H9 (cell line): ENCODE measurements at regions not wholly inside any gene's neighbourhood (a gene's known extent, or its start where the extent isn't known, plus 50 kb on each side); places are given as distances from the start of the nearest gene placed in this dataset.

ENCODE experiments used
- DNase-seq: peaks from one replicate; pipeline ENCODE4 v3.0.0-alpha.2; 2017
- H2AFZ ChIP-seq: one replicate; pipeline ENCODE4 v1.6.1; 2013; ENCODE audit warnings: mild to moderate bottlenecking, low read length, control low read depth, moderate library complexity
- H2AK5ac ChIP-seq: 2 replicates; pipeline ENCODE4 v1.6.1; 2013; ENCODE audit warnings: low read length, control low read depth, mixed read lengths; ENCODE audit not compliant: insufficient read length
- H2BK120ac ChIP-seq: one replicate; pipeline ENCODE4 v1.6.1; 2013; ENCODE audit warnings: low read depth, mild to moderate bottlenecking, low read length, control low read depth, inconsistent platforms; ENCODE audit not compliant: poor library complexity, severe bottlenecking
- H2BK12ac ChIP-seq: 2 replicates; pipeline ENCODE4 v1.6.1; 2013; ENCODE audit warnings: low read length, control low read depth, mixed read lengths, low read depth; ENCODE audit not compliant: insufficient read length
- H2BK15ac ChIP-seq: 2 replicates; pipeline ENCODE4 v1.6.1; 2013; ENCODE audit warnings: low read depth, low read length, control low read depth
- H2BK20ac ChIP-seq: one replicate; pipeline ENCODE4 v1.6.1; 2013; ENCODE audit warnings: low read depth, mild to moderate bottlenecking, low read length, control low read depth, inconsistent platforms; ENCODE audit not compliant: poor library complexity, severe bottlenecking
- H2BK5ac ChIP-seq: 2 replicates; pipeline ENCODE4 v1.6.1; 2013; ENCODE audit warnings: low read length, control low read depth, mixed read lengths; ENCODE audit not compliant: insufficient read length
- H3K14ac ChIP-seq: 2 replicates; pipeline ENCODE4 v1.6.1; 2013; ENCODE audit warnings: low read length, control low read depth; ENCODE audit not compliant: insufficient read depth
- H3K18ac ChIP-seq: 2 replicates; pipeline ENCODE4 v1.6.1; 2013; ENCODE audit warnings: low read depth, mild to moderate bottlenecking, mixed read lengths, low read length, control low read depth; ENCODE audit not compliant: insufficient read length
- H3K23ac ChIP-seq: 2 replicates; pipeline ENCODE4 v1.6.1; 2013; ENCODE audit warnings: low read length, control low read depth, mixed read lengths, low read depth; ENCODE audit not compliant: insufficient read length
- H3K23me2 ChIP-seq: 2 replicates; pipeline ENCODE4 v1.6.1; 2013; ENCODE audit warnings: low read depth, mild to moderate bottlenecking, mixed read lengths, low read length, control low read depth; ENCODE audit not compliant: insufficient read length, poor library complexity, severe bottlenecking
- H3K27ac ChIP-seq: 2 replicates; pipeline ENCODE4 v1.5.1; 2013; ENCODE audit warnings: low read length, control low read depth, mixed read lengths, low read depth; ENCODE audit not compliant: insufficient read length
- H3K27me3 ChIP-seq: 2 replicates; pipeline ENCODE4 v1.6.1; 2013; ENCODE audit warnings: low read length, control low read depth, inconsistent platforms; ENCODE audit not compliant: insufficient read depth
- H3K4ac ChIP-seq: 2 replicates; pipeline ENCODE4 v1.6.1; 2013; ENCODE audit warnings: low read depth, mild to moderate bottlenecking, control low read depth, inconsistent platforms, low read length, moderate library complexity
- H3K4me1 ChIP-seq: 2 replicates; pipeline ENCODE4 v1.6.1; 2013; ENCODE audit warnings: low read length, control low read depth, inconsistent platforms; ENCODE audit not compliant: insufficient read depth
- H3K4me2 ChIP-seq: 2 replicates; pipeline ENCODE4 v1.6.1; 2013; ENCODE audit warnings: low read length, control low read depth, mixed read lengths; ENCODE audit not compliant: insufficient read length, insufficient read depth
- H3K56ac ChIP-seq: 2 replicates; pipeline ENCODE4 v1.6.1; 2013; ENCODE audit warnings: low read depth, mild to moderate bottlenecking, mixed read lengths, low read length, control low read depth; ENCODE audit not compliant: insufficient read length
- H3K79me1 ChIP-seq: 2 replicates; pipeline ENCODE4 v1.6.1; 2013; ENCODE audit warnings: low read depth, mild to moderate bottlenecking, moderate library complexity, low read length, control low read depth, inconsistent platforms; ENCODE audit not compliant: insufficient read depth, poor library complexity, severe bottlenecking
- H3K79me2 ChIP-seq: 2 replicates; pipeline ENCODE4 v1.6.1; 2013; ENCODE audit warnings: low read length, control low read depth, inconsistent platforms; ENCODE audit not compliant: insufficient read depth
- H3K9ac ChIP-seq: 2 replicates; pipeline ENCODE4 v1.6.1; 2013; ENCODE audit warnings: low read length, control low read depth, mixed read lengths; ENCODE audit not compliant: insufficient read length; ENCODE audit errors: extremely low read depth
- H3K9me3 ChIP-seq: one replicate; pipeline ENCODE4 v1.6.1; 2013; ENCODE audit warnings: low read depth, low read length, inconsistent platforms; ENCODE audit not compliant: control insufficient read depth
- H3T11ph ChIP-seq: one replicate; pipeline ENCODE4 v1.6.1; 2013; ENCODE audit warnings: mild to moderate bottlenecking, low read length, control low read depth, inconsistent platforms
- H4K20me1 ChIP-seq: one replicate; pipeline ENCODE4 v1.6.1; 2013; ENCODE audit not compliant: control insufficient read depth, insufficient read length, insufficient read depth
- H4K5ac ChIP-seq: 2 replicates; pipeline ENCODE4 v1.6.1; 2013; ENCODE audit warnings: low read depth, mild to moderate bottlenecking, mixed read lengths, low read length, control low read depth; ENCODE audit not compliant: insufficient read length
- H4K8ac ChIP-seq: replicated peaks from 2 replicates; pipeline ENCODE4 v1.6.1; 2013; ENCODE audit warnings: low read length, control low read depth, mixed read lengths, low read depth; ENCODE audit not compliant: insufficient read length
- H4K91ac ChIP-seq: 2 replicates; pipeline ENCODE4 v1.6.1; 2013; ENCODE audit warnings: low read depth, mild to moderate bottlenecking, moderate library complexity, mixed read lengths, low read length, control low read depth; ENCODE audit not compliant: insufficient read length
- H3K27ac Mint-ChIP-seq, 3 experiments: 2 replicates in 2 of 3; 3 replicates in 1 of 3; pipeline ENCODE4 v1.8.0; 2020 to 2021; ENCODE audit warnings: mixed read lengths in 3 of 3, mild to moderate bottlenecking in 1 of 3, moderate library complexity in 1 of 3
- H3K27me3 Mint-ChIP-seq: 2 replicates; pipeline ENCODE4 v1.8.0; 2021; ENCODE audit warnings: low read depth, mild to moderate bottlenecking, moderate library complexity, mixed read lengths
- H3K36me3 Mint-ChIP-seq, 3 experiments: 2 replicates in 2 of 3; 3 replicates in 1 of 3; pipeline ENCODE4 v1.8.0; 2020 to 2021; ENCODE audit warnings: low read depth in 3 of 3, mixed read lengths in 3 of 3; ENCODE audit not compliant: insufficient read depth in 1 of 3
- H3K4me1 Mint-ChIP-seq, 2 experiments: 2 replicates each; pipeline ENCODE4 v1.8.0; 2020; ENCODE audit warnings: mixed read lengths in 2 of 2
- H3K4me3 Mint-ChIP-seq, 2 experiments: 2 replicates in 1 of 2; 3 replicates in 1 of 2; pipeline ENCODE4 v1.8.0; 2020 to 2021; ENCODE audit warnings: mild to moderate bottlenecking in 2 of 2, mixed read lengths in 2 of 2, moderate library complexity in 1 of 2
- H3K9me3 Mint-ChIP-seq, 2 experiments: 2 replicates in 1 of 2; 3 replicates in 1 of 2; pipeline ENCODE4 v1.8.0; 2020; ENCODE audit warnings: mild to moderate bottlenecking in 2 of 2, mixed read lengths in 2 of 2, moderate library complexity in 1 of 2
- WGBS: extraction: QIAGEN DNeasy Blood & Tissue Kit; methylation state at CpG from one replicate; pipeline ENCODE4 v1.1.7; 2013; ENCODE audit warnings: missing lambda C conversion rate, low lambda C conversion rate, mixed read lengths; ENCODE audit not compliant: insufficient read length; ENCODE audit errors: extremely low coverage; 5-methylcytosine and 5-hydroxymethylcytosine counted together
- TF ChIP-seq, protein P1 (sequence below): fragments of 200-600 bp; sonication (generic); conservative IDR thresholded peaks from 3 replicates; pipeline ENCODE4 v1.8.0; 2021; ENCODE audit warnings: antibody characterized with exemption, mild to moderate bottlenecking

DNA sequence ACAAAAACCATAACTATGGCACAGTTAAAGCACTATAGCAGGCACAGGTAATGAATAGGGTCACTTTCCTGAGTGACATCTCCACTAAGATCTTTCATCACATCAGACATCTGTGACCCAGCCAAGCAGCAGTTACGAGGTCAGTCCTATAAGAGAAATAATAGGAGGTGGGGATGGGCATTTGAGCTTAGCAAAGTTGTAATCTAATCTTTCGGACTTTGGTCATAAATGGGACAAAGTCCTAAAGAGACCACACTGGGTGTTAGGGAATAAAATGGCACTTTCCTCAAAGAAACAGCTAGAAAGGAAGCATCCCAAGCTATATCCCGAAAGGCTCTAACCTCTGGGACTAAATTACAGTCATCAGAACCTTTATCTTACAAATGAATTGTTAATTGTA, 432.2 kb downstream of the PIK3R1 start:
- no peak overlapping the region for H3K4me3 Mint-ChIP-seq
- H3K27ac Mint-ChIP-seq = no peak overlapping the region
- no peak overlapping the region for H2BK5ac ChIP-seq
- no peaks in the 10 kb centered on the region for H3K79me1 ChIP-seq
- H4K91ac ChIP-seq = no peak overlapping the region
- TF ChIP-seq, protein P1, sequence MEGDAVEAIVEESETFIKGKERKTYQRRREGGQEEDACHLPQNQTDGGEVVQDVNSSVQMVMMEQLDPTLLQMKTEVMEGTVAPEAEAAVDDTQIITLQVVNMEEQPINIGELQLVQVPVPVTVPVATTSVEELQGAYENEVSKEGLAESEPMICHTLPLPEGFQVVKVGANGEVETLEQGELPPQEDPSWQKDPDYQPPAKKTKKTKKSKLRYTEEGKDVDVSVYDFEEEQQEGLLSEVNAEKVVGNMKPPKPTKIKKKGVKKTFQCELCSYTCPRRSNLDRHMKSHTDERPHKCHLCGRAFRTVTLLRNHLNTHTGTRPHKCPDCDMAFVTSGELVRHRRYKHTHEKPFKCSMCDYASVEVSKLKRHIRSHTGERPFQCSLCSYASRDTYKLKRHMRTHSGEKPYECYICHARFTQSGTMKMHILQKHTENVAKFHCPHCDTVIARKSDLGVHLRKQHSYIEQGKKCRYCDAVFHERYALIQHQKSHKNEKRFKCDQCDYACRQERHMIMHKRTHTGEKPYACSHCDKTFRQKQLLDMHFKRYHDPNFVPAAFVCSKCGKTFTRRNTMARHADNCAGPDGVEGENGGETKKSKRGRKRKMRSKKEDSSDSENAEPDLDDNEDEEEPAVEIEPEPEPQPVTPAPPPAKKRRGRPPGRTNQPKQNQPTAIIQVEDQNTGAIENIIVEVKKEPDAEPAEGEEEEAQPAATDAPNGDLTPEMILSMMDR = no peak
- H3K9ac ChIP-seq = no peak overlapping the region
- H3K4me1 Mint-ChIP-seq = peaks cover 20 to 23% of the 10 kb centered on the region in 2 experiments
- no peak overlapping the region for H3K4ac ChIP-seq
- H3K27ac ChIP-seq = no peak overlapping the region
- no peak overlapping the region for H2BK12ac ChIP-seq
- no peak overlapping the region for H3T11ph ChIP-seq
- no peak overlapping the region for H2BK20ac ChIP-seq
- H3K79me2 ChIP-seq = no peaks in the 10 kb centered on the region
- H2BK15ac ChIP-seq = no peak overlapping the region
- no CpG with 5 or more reads among the region's 3 CpGs for WGBS
- H4K5ac ChIP-seq = no peak overlapping the region
- no peak overlapping the region for H4K8ac ChIP-seq
- no peak overlapping the region for H3K14ac ChIP-seq
- H2AK5ac ChIP-seq = no peak overlapping the region
- H3K56ac ChIP-seq = no peak overlapping the region
- H3K18ac ChIP-seq = no peak overlapping the region
- no peaks in the 10 kb centered on the region; the same call in 1 of the 2 replicates for H3K27me3 Mint-ChIP-seq
- H2BK120ac ChIP-seq = no peak overlapping the region
- no peaks in the 10 kb centered on the region; the same call in 1 of the 2 replicates for H3K4me1 ChIP-seq
- DNase-seq = no peak
- H3K4me2 ChIP-seq = no peak overlapping the region
- no peaks in the 10 kb centered on the region for H3K9me3 Mint-ChIP-seq
- H3K27me3 ChIP-seq = no peaks in the 10 kb centered on the region
- H3K36me3 Mint-ChIP-seq = no peaks in the 10 kb centered on the region
- no peak overlapping the region for H2AFZ ChIP-seq
- no peaks in the 10 kb centered on the region for H4K20me1 ChIP-seq
- H3K23ac ChIP-seq = no peak overlapping the region
- no peaks in the 10 kb centered on the region for H3K23me2 ChIP-seq
- H3K9me3 ChIP-seq = no peaks in the 10 kb centered on the region
